ENCODE measurements at regions not wholly inside any gene's neighbourhood (a gene's known extent, or its start where the extent isn't known, plus 50 kb on each side); places are given as distances from the start of the nearest gene placed in this dataset.
"Not testable (repeated sequence)": the region's sequence is repeated elsewhere in the genome, so short reads cannot be mapped to it uniquely, and the experiment has no call there.

DNA sequence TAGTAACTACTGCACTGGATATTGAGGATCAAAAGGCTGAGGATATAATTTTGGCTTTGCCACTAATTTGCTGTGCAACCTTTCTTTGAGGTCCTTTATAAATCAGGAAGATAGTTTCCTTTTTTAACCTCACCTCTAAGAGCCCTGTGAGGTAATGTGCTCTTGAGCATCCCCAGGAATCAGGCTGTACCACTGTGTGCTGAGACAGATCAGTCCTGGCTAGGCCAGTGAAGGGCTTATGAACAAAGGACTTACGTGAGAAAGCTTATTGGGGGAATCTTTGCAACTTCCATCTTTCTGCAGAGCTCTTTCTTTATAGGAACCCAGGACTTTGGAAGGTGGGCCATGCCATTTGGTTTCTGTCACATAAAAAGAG is 188.9 kb downstream of the SIPA1L2 start:
- DNase-seq: no peak

DNA sequence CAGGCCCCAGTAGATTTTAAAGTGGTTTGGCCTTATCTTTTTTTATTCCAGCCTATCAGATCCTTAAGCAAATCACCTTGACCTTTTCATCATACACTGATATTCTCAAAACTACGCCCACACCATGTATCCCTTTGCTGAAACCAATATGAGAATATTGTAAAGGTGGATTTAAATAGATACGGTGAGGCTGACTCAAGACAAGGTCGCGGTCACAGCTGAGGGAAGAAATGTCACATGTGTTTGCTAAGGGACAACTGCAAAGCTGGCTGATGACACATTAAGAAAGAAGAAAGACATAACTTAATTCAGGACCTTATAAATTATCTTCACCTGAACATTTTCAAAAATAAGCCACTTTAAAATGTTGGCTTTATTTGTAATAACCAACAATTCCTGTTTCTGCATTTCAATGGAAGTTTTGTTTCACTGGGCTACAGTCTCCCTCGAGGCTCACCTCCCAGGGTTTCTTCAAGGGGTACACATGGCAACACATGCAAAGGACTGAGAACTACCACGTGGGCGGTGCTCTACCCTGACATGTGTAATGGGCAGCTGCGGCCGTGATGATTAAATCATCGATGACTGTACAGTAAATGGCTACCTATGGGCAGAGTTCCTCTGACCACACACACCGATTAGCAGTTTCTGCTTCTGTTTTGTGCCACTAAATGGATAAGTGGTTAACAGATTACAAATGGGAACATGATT is 189.5 kb downstream of the SIPA1L2 start:
- DNase-seq: no peak

DNA sequence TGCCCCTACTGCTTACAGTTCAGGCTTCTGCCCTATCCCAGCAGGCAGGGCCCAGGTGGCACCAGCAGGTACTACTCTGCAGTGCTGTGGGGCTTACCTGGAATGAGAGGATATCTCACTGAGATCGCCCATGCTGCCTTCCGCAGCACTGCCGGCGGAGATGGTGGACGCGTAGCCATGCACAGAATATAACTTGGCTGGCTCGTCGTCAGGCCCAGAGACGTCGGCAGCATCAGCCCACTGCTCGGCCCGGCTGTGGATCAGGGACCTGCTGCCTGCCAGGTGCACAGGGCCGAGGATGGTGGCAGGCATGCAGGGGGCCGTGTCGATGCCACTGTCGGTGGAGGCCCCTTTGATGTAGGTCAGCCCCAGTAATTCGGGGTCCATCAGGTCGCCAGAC is 190.9 kb downstream of the SIPA1L2 start:
- DNase-seq: no peak

DNA sequence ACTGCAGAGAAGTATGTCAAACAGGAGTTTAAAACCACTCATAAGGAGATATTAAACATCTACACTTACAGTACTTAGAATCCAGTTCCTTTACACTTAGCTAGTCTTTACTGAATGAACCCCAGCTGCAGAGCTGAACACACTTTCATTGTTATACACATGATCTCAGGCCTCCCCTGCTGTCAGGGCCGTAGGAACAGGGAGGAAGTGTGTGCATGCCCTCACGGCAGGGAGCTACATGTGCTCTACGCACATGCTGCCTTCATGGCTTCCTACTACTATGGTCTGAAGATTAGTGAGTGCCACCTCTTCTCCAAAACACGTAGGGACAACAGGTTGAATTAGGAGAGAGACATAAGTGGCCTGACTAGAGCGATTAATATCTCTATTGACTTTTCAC is 191.5 kb downstream of the SIPA1L2 start:
- no peak for DNase-seq

DNA sequence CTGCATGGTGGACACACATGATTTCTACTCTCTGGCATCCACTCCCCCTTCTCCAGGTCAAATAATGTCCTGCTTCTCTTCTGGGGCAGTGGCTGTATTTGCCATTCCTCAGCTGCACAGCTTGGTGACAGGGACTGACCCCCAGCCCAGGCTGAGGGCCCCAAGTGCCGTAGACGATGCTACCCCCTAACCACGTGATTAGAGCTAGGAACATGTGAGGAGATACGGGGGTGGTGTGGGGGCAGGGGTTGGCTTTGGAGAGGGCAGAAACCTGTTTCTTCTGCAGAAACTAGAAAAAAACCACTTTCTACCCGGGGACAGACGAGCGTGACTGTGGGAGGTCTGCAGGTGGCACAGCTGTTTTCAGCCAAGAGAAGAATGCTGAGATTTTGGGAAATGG is 192.4 kb downstream of the SIPA1L2 start:
- DNase-seq: no peak

- DNase-seq: peak; percentile 10
These were observed 194.2 kb downstream of the SIPA1L2 start for GRCh38 chr1:232435729-232436128.

DNA sequence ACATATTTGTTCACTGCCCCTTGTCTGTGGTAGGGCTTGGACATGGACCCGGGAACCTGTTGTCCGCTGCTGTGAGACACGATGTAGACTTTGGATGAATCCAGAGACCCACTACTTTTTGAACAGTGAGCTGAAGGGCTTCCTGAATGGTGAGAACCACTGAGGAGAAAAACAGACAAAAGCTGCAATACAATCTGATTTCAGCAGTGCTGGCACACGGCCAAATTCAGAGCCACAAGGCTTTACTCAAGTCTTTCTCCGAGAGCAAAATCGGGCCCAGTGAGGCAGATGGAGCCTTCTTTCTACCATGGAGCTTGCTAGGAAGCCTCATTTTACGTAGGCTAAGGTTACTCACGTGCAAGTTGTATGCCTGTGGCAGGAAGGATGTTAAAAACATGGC is 197.6 kb downstream of the SIPA1L2 start:
- DNase-seq: no peak

- no peak for DNase-seq
These were observed 198.2 kb downstream of the SIPA1L2 start for GRCh38 chr1:232431748-232432147.

- no peak for DNase-seq
These were observed 198.6 kb downstream of the SIPA1L2 start for GRCh38 chr1:232431326-232431725.

- DNase-seq: no peak
These were observed 199.5 kb downstream of the SIPA1L2 start for GRCh38 chr1:232430467-232430866.

DNA sequence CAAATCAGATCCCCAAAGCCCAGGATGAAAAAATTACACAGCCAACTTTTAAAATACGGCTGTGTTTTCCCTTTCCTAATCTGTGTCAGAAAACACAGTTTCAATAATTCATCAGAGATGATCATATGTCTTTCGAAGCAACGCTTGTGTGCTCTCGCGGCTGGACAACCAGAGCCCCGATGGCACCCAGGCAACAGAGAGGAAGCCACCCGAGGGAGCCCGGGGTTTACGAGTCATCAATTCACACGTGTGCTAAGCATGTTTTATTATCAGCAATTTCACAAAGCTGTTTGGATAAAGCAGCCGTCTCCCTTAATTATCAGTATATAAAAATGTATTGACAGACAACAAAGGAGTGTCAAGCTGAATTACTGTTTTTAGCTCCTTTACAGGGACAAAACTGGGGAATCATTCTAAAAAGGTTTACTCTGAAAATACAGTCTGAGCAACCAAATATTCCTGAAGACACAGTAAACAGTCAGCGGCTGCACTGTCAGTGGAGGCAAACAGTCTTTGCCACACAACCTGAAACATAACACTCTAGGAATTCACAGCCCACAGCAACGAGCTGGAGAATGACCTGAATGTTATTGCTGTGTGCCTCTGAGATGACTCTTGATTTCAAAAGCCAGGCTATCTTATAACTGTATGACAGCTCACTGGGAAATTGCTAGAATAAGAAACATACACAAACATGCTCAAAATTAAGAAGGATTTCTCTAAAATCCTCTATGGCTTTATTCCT is 201.0 kb downstream of the SIPA1L2 start:
- DNase-seq: peak; percentile 33

DNA sequence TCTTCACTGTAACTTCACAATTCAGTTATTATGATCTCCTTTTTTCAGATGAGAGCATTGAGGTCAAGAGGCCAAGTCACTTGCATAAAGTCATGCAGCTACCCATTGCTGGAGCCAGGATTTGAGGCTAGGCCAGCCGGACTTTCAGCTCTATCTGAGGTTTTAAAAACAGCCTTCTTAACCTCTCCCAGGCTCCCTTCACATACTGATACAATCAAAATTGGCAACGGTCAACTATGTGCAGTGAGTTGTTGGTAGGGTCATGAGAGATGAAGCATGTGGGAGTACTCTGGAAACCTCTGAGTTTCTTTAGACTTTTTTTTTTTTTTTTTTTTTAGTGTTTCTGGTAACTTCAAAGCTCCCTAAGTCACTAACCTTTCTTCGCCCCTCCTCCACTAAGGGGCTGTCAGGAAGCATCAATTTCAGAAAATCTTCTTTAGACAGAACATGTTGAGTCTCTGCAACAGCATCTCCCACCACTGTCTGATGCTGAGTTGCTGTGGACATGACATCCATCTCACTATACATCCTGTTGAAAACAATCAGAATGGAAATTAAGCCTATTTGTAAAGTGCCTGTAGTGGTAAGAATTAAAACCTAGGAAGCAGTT is 201.8 kb downstream of the SIPA1L2 start:
- DNase-seq: no peak

DNA sequence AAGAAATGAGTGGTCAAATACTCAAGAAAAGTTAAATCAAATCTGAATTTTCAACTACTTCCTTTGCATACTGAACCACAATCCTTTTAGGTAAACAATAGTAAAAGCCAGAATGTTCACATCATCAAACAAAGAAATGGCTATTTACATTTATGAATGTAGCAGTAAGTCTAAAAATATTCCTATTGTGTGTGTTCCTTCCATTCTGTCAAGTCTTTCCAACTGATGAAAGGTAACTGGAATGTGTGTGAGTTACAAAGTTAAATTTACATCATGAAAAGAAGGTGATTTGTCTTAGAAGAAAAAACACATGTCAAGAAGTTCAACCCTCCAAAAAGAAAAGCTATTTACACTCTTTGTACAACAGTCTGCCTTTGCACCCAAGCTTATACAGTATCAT is 203.1 kb downstream of the SIPA1L2 start:
- no peak for DNase-seq

DNA sequence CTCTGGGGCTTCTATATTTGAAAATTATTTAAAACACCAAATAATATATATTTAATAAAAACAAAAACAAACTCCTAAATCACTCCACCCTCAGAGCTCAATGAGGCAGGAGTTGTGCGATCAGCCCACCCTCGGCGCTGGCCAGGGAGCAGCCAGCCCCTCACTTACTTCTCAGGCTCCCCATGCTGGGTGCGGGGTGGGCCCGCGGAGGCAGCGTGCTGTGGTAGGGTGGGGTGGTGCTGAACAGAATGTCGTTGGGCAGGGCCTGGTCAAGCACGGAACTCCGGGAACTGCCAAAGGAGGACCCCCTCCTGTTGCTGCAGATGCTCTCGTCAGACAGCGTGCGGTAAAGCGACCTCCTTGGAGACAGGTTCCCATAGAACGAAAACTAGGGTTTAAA is 204.5 kb downstream of the SIPA1L2 start:
- DNase-seq: no peak

DNA sequence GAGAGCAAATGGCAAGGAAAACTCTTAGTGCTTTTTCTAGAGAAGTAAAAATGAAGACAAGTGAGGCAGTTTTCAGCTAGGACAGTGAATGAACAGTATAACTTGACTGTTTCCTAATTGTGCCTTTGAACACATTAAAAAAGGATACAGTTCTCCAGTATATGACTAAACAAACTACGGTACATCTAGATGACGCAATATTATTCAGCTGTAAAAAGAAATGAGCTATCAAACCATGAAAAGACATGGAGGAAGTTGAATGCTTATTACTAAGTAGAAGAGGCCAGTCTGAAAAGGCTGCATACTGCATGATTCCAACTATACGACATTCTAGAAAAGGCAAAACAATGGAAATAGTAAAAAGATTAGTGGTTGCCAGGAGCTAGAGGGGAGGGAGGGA is 206.3 kb downstream of the SIPA1L2 start:
- no peak for DNase-seq

DNA sequence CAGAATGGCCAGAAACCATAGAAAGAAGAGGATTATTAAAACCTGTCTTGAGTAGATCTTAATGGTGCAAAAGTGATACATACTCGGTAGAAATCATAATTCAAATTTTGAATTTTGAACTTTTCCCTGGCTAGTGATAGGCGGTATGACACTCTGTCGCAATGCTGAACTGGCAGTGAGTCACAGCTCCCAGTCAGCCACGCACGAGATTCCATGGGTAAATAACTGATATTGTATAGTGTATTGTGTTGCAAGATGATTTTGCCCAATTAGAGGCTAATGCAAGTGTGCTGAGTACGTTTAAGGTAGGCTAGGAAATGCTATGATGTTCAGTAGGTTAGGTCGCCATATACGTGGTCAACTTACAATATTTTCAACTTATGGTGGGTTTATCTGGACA is 207.0 kb downstream of the SIPA1L2 start:
- no peak for DNase-seq

GRCh38 chr1:232422098-232422497 is 207.8 kb downstream of the SIPA1L2 start:
- no peak for DNase-seq

DNA sequence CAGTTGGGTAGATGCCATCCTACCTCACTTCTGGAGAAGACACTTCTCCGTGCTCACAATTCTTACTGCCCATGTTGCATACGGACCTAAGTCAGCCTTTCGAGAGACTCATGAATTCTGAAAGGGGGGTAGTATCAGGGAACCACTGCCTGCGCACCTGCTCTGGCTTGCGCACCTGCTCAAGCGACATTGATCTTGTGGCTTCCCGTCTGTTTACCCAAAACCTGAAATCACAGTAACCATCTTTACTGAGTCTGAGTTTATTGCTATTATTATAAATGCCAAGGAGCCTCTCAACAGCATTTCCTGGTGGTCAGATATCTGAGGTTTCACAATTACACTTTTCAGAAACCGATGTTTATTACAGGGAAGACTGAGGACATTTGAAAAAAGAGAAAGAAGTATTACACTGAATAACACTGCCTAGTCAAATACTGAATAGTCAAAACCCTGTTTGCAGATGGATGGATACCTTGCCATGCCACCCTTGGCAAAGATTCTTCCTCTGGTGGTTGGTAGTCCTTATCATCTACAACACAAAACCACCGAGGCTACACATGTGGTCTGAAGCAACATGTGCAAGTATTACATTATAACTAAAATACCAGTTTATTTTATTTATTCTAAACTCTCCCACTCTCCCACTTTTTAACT is 208.7 kb downstream of the SIPA1L2 start:
- DNase-seq: no peak

DNA sequence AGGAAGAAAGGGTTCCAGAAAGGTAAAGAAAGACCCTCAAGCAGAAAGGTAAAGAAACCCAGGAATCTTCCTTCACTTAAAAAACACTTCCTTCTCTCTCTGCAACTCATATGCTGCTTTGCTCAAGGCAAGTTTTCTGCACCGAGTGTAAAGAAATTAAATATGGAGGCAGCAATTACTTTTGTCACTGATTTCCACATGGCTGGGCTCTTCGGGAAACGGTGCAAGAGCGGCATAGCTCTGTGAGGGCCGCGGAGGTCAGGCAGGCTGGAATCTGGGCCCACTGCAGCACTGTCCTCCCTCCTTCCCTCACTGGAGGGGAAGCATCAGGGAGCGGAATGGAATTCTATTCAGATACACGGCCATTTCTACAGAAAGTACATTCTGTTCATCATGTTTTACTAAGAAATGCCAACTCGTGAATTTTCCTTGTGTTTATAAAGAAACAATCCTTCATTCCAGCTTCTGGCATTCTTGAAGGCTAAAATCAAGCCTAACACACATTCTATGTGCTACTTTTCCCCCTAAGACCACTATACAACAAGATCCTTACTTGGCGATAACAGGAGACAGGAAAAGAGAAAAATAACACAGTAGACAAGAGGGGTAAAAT is 212.2 kb downstream of the SIPA1L2 start:
- no peak for DNase-seq

DNA sequence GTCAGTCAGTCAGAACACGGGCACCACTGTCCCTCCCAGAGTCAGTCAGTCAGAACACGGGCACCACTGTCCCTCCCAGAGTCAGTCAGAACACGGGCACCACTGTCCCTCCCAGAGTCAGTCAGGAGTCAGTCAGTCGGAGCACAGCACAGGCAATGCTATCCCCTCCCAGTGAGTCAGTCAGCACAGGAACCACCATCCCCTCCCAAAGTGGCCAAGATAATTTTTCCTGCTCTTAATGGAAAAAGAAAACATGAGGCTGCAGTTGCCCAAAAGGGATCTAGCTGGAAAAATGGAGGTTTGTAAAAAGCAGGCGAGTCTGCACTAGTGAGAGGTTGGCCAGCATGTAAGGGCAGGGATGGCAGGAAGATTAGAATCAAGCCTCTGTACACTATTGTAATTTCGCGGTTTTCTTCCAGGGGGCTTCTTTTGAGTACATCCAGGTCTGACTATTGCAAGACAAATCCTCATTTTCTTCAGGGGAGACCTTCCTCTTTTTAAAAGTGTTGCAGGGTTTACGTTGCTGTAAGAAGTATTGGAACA is 213.8 kb downstream of the SIPA1L2 start:
- no peak for DNase-seq

GRCh38 chr1:232415481-232415880 is 214.5 kb downstream of the SIPA1L2 start:
- not testable (repeated sequence) for DNase-seq

GRCh38 chr1:232414100-232414499 is 215.8 kb downstream of the SIPA1L2 start:
- DNase-seq: no peak

- no peak for DNase-seq
These were observed 216.3 kb downstream of the SIPA1L2 start for GRCh38 chr1:232413674-232414073.

All from amniotic stem cell (primary cell).